Spleen (tissue), 7 donors: ENCODE measurements at regions not wholly inside any gene's neighbourhood (a gene's known extent, or its start where the extent isn't known, plus 50 kb on each side); places are given as distances from the start of the nearest gene placed in this dataset.

Experiments used
- CTCF ChIP-seq, 11 experiments: fragments of 200-600 bp in 7 of 11; fragments of 450-650 bp in 4 of 11; sonication (generic) in 4 of 11; IDR thresholded peaks in 8 of 11; conservative IDR thresholded peaks in 3 of 11; 1 replicate in 7 of 11; 2 replicates in 4 of 11; pipeline versions ENCODE4 v1.4.0 to v1.8.0; 2016 to 2021; ENCODE audit warnings: antibody characterized with exemption in 11 of 11, inconsistent platforms in 4 of 11, mild to moderate bottlenecking in 1 of 11
- POLR2A ChIP-seq, 3 donors: fragments of 450-650 bp; IDR thresholded peaks; one replicate each; pipeline ENCODE4 v1.5.1; 2017; ENCODE audit warnings: antibody characterized with exemption in 3 of 3, mild to moderate bottlenecking in 1 of 3
- POLR2AphosphoS5 ChIP-seq, 3 donors: sonication (generic); formaldehyde crosslinking; IDR thresholded peaks; one replicate each; pipeline ENCODE4 v1.5.1; 2017; ENCODE audit warnings: antibody characterized with exemption in 3 of 3
- donor health status: DM: no; HTN: no; CAD: no; lungs with moderate emphysema.
- donor health status: DM: no; HTN: no; CAD: no.
- donor health status: DM: no; HTN: no; CAD: no.

- TF ChIP-seq POLR2A (IDR thresholded peaks at IDR 0.05), result no peak
- TF ChIP-seq CTCF (IDR thresholded peaks at IDR 0.05 in 8 of 11, conservative IDR thresholded peaks at IDR 0.05 in 3 of 11), result no peak
- TF ChIP-seq POLR2AphosphoS5 (IDR thresholded peaks at IDR 0.05), result peak in 2 of 3 donors; percentile 23 to 36
Measured at GRCh38 chr5:67648201-67648671, 451.6 kb upstream of the CD180 start.
